ENCODE measurements at regions not wholly inside any gene's neighbourhood (a gene's known extent, or its start where the extent isn't known, plus 50 kb on each side); places are given as distances from the start of the nearest gene placed in this dataset.

GRCh38 chr6:134680433-134680832 is 269.5 kb downstream of the ALDH8A1 start:
- Histone ChIP-seq H2BK5ac (ENCODE audit: low read length) (no peak overlapping the region), H3K79me1 (ENCODE audit: low read depth, low read length) (no peaks in the 10 kb centered on the region), H4K91ac (ENCODE audit: low read depth, low read length, poor library complexity) (no peak overlapping the region), H3K4me3 (ENCODE audit: low read length in 2 of 2) (no peak overlapping the region), H2AFZ (ENCODE audit: low read length) (no peak overlapping the region), H2BK120ac (ENCODE audit: low read depth, low read length) (no peak overlapping the region), H2BK15ac (ENCODE audit: low read length) (no peak overlapping the region), H3K27me3 (ENCODE audit: control insufficient read depth in 3 of 3, insufficient read depth in 3 of 3, low read depth in 1 of 3, low read length in 3 of 3) (no peaks in the 10 kb centered on the region), H3K9ac (ENCODE audit: low read depth, low read length, poor library complexity) (no peak overlapping the region), H3K27ac (replicated peaks; ENCODE audit: low read length) (no peak overlapping the region), H3K4ac (ENCODE audit: low read length) (no peak overlapping the region), H3K4me1 (ENCODE audit: control insufficient read depth in 2 of 2, insufficient read depth in 1 of 2, low read depth in 1 of 2, low read length in 2 of 2) (peaks cover 0 to 2% of the 10 kb centered on the region in 2 donors), H2BK12ac (ENCODE audit: low read length) (no peak overlapping the region), H2AK5ac (ENCODE audit: low read depth, low read length) (no peak overlapping the region), H3K18ac (ENCODE audit: low read length) (no peak overlapping the region), H4K8ac (ENCODE audit: low read depth, low read length) (no peak overlapping the region), H3K23ac (ENCODE audit: low read depth, low read length, poor library complexity) (no peak overlapping the region), H3K4me2 (ENCODE audit: insufficient read depth, low read length, poor library complexity, severe bottlenecking) (no peak overlapping the region), H3K9me3 (replicated peaks in 1 of 2; ENCODE audit: control insufficient read depth in 2 of 2, insufficient read depth in 1 of 2, low read depth in 1 of 2, low read length in 2 of 2) (no peaks in the 10 kb centered on the region), H3K36me3 (replicated peaks in 1 of 2; ENCODE audit: control insufficient read depth in 2 of 2, insufficient read depth in 2 of 2, low read length in 2 of 2) (no peaks in the 10 kb centered on the region), H3K14ac (ENCODE audit: low read length) (no peak overlapping the region)
- no peak for DNase-seq (ENCODE audit: low spot score)
- WGBS, 2 donors (ENCODE audit: extremely low coverage in 2 of 2, insufficient read length in 2 of 2, insufficient replicate concordance in 1 of 2), result no CpG with 5 or more reads among the region's 1 CpG

DNA sequence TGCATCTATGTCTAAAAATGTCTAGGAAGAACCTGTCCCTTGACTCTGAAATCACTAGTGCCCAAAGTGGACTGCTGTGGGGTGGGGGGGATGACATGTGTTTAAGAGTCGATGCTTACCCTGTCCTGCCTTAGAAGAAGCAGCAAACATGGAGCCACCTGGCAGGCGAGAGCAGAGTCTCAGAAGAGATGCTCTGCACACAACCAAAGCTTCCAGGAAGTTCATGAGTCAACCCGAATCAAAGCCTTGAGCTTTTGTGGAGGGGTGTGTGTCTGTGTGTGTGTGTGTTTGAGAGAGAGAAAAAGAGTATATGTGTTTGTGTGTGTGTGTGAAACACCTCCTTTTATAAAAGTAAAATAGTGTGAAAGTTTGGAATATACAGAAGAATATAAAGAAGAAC is 269.9 kb downstream of the ALDH8A1 start:
- no peak overlapping the region for H3K4ac ChIP-seq (ENCODE audit: low read length)
- no peak overlapping the region for H2BK5ac ChIP-seq (ENCODE audit: low read length)
- H2BK12ac ChIP-seq (ENCODE audit: low read length), result no peak overlapping the region
- no peaks in the 10 kb centered on the region for H3K27me3 ChIP-seq (ENCODE audit: control insufficient read depth in 3 of 3, insufficient read depth in 3 of 3, low read depth in 1 of 3, low read length in 3 of 3)
- H2AFZ ChIP-seq (ENCODE audit: low read length), result no peak overlapping the region
- H3K4me3 ChIP-seq (ENCODE audit: low read length in 2 of 2), result no peak overlapping the region
- no peaks in the 10 kb centered on the region for H3K9me3 ChIP-seq (replicated peaks in 1 of 2; ENCODE audit: control insufficient read depth in 2 of 2, insufficient read depth in 1 of 2, low read depth in 1 of 2, low read length in 2 of 2)
- H4K91ac ChIP-seq (ENCODE audit: low read depth, low read length, poor library complexity), result no peak overlapping the region
- H3K36me3 ChIP-seq (replicated peaks in 1 of 2; ENCODE audit: control insufficient read depth in 2 of 2, insufficient read depth in 2 of 2, low read length in 2 of 2), result no peaks in the 10 kb centered on the region
- no peak overlapping the region for H3K18ac ChIP-seq (ENCODE audit: low read length)
- H2BK120ac ChIP-seq (ENCODE audit: low read depth, low read length), result no peak overlapping the region
- no peak overlapping the region for H3K14ac ChIP-seq (ENCODE audit: low read length)
- H2AK5ac ChIP-seq (ENCODE audit: low read depth, low read length), result no peak overlapping the region
- WGBS, 2 donors (ENCODE audit: extremely low coverage in 2 of 2, insufficient read length in 2 of 2, insufficient replicate concordance in 1 of 2), result no CpG with 5 or more reads among the region's 3 CpGs
- no peak overlapping the region for H4K8ac ChIP-seq (ENCODE audit: low read depth, low read length)
- no peaks in the 10 kb centered on the region for H3K79me1 ChIP-seq (ENCODE audit: low read depth, low read length)
- H3K4me2 ChIP-seq (ENCODE audit: insufficient read depth, low read length, poor library complexity, severe bottlenecking), result no peak overlapping the region
- no peak overlapping the region for H2BK15ac ChIP-seq (ENCODE audit: low read length)
- no peak overlapping the region for H3K27ac ChIP-seq (replicated peaks; ENCODE audit: low read length)
- no peak overlapping the region for H3K9ac ChIP-seq (ENCODE audit: low read depth, low read length, poor library complexity)
- H3K23ac ChIP-seq (ENCODE audit: low read depth, low read length, poor library complexity), result no peak overlapping the region
- no peak for DNase-seq (ENCODE audit: low spot score)
- peaks cover 0 to 4% of the 10 kb centered on the region in 2 donors for H3K4me1 ChIP-seq (ENCODE audit: control insufficient read depth in 2 of 2, insufficient read depth in 1 of 2, low read depth in 1 of 2, low read length in 2 of 2)

DNA sequence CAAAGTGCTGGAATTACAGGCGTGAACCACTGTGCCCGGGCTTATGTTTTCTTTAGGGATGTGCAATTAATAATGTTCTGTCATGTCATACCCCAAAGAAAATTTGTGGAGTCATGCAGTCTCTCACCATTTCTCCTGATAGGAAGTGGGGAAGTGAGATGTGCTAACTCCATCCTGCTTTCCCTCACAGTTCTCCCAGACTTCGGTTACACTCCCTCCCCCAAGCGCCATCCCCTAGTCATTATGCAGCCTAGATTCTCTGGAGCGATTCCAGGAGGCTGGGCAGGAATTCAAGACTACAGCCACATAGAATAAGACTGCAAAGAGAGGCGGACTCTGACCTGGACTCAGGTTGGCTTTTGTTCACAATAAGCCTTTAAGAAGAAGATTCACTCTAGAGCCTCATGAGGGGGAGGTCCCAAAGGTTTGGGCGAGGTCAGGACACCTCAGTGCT is 271.4 kb downstream of the ALDH8A1 start:
- no peak overlapping the region for H4K8ac ChIP-seq (ENCODE audit: low read depth, low read length)

GRCh38 chr6:134676307-134677281 is 273.3 kb downstream of the ALDH8A1 start:
- WGBS, 2 donors (ENCODE audit: extremely low coverage in 2 of 2, insufficient read length in 2 of 2, insufficient replicate concordance in 1 of 2), result no CpG with 5 or more reads among the region's 6 CpGs
- no peak overlapping the region for H3K4me3 ChIP-seq (ENCODE audit: low read length in 2 of 2)
- no peak overlapping the region for H3K4me2 ChIP-seq (ENCODE audit: insufficient read depth, low read length, poor library complexity, severe bottlenecking)
- H2BK12ac ChIP-seq (ENCODE audit: low read length), result no peak overlapping the region
- no peak overlapping the region for H3K23ac ChIP-seq (ENCODE audit: low read depth, low read length, poor library complexity)
- H4K8ac ChIP-seq (ENCODE audit: low read depth, low read length), result no peak overlapping the region
- no peak overlapping the region for H3K4ac ChIP-seq (ENCODE audit: low read length)
- H3K14ac ChIP-seq (ENCODE audit: low read length), result no peak overlapping the region
- DNase-seq (ENCODE audit: low spot score), result no peak
- peaks cover 0 to 4% of the 10 kb centered on the region in 2 donors for H3K4me1 ChIP-seq (ENCODE audit: control insufficient read depth in 2 of 2, insufficient read depth in 1 of 2, low read depth in 1 of 2, low read length in 2 of 2)
- H2BK120ac ChIP-seq (ENCODE audit: low read depth, low read length), result no peak overlapping the region
- H2BK15ac ChIP-seq (ENCODE audit: low read length), result no peak overlapping the region
- H2AK5ac ChIP-seq (ENCODE audit: low read depth, low read length), result no peak overlapping the region
- H3K9ac ChIP-seq (ENCODE audit: low read depth, low read length, poor library complexity), result no peak overlapping the region
- H3K36me3 ChIP-seq (replicated peaks in 1 of 2; ENCODE audit: control insufficient read depth in 2 of 2, insufficient read depth in 2 of 2, low read length in 2 of 2), result no peaks in the 10 kb centered on the region
- no peak overlapping the region for H3K18ac ChIP-seq (ENCODE audit: low read length)
- no peak overlapping the region for H3K27ac ChIP-seq (replicated peaks; ENCODE audit: low read length)
- H4K91ac ChIP-seq (ENCODE audit: low read depth, low read length, poor library complexity), result no peak overlapping the region
- no peaks in the 10 kb centered on the region for H3K9me3 ChIP-seq (replicated peaks in 1 of 2; ENCODE audit: control insufficient read depth in 2 of 2, insufficient read depth in 1 of 2, low read depth in 1 of 2, low read length in 2 of 2)
- no peaks in the 10 kb centered on the region for H3K79me1 ChIP-seq (ENCODE audit: low read depth, low read length)
- H3K27me3 ChIP-seq (ENCODE audit: control insufficient read depth in 3 of 3, insufficient read depth in 3 of 3, low read depth in 1 of 3, low read length in 3 of 3), result no peaks in the 10 kb centered on the region
- H2AFZ ChIP-seq (ENCODE audit: low read length), result no peak overlapping the region
- H2BK5ac ChIP-seq (ENCODE audit: low read length), result no peak overlapping the region

More for the DNA sequence above, 271.4 kb downstream of the ALDH8A1 start:
- H2AFZ ChIP-seq (ENCODE audit: low read length), result no peak overlapping the region
- no peaks in the 10 kb centered on the region for H3K9me3 ChIP-seq (replicated peaks in 1 of 2; ENCODE audit: control insufficient read depth in 2 of 2, insufficient read depth in 1 of 2, low read depth in 1 of 2, low read length in 2 of 2)
- H3K36me3 ChIP-seq (replicated peaks in 1 of 2; ENCODE audit: control insufficient read depth in 2 of 2, insufficient read depth in 2 of 2, low read length in 2 of 2), result no peaks in the 10 kb centered on the region
- no peak overlapping the region for H2BK5ac ChIP-seq (ENCODE audit: low read length)
- no peaks in the 10 kb centered on the region for H3K79me1 ChIP-seq (ENCODE audit: low read depth, low read length)
- H2BK120ac ChIP-seq (ENCODE audit: low read depth, low read length), result no peak overlapping the region
- no peak overlapping the region for H2BK15ac ChIP-seq (ENCODE audit: low read length)
- no peak for DNase-seq (ENCODE audit: low spot score)
- no CpG with 5 or more reads among the region's 7 CpGs for WGBS, 2 donors (ENCODE audit: extremely low coverage in 2 of 2, insufficient read length in 2 of 2, insufficient replicate concordance in 1 of 2)
- no peak overlapping the region for H2AK5ac ChIP-seq (ENCODE audit: low read depth, low read length)
- no peak overlapping the region for H3K23ac ChIP-seq (ENCODE audit: low read depth, low read length, poor library complexity)
- no peak overlapping the region for H2BK12ac ChIP-seq (ENCODE audit: low read length)
- no peak overlapping the region for H4K91ac ChIP-seq (ENCODE audit: low read depth, low read length, poor library complexity)
- no peak overlapping the region for H3K4me3 ChIP-seq (ENCODE audit: low read length in 2 of 2)
- H3K27me3 ChIP-seq (ENCODE audit: control insufficient read depth in 3 of 3, insufficient read depth in 3 of 3, low read depth in 1 of 3, low read length in 3 of 3), result no peaks in the 10 kb centered on the region
- peaks cover 0 to 4% of the 10 kb centered on the region in 2 donors for H3K4me1 ChIP-seq (ENCODE audit: control insufficient read depth in 2 of 2, insufficient read depth in 1 of 2, low read depth in 1 of 2, low read length in 2 of 2)
- no peak overlapping the region for H3K18ac ChIP-seq (ENCODE audit: low read length)
- H3K4me2 ChIP-seq (ENCODE audit: insufficient read depth, low read length, poor library complexity, severe bottlenecking), result no peak overlapping the region
- H3K14ac ChIP-seq (ENCODE audit: low read length), result no peak overlapping the region
- H3K9ac ChIP-seq (ENCODE audit: low read depth, low read length, poor library complexity), result no peak overlapping the region
- H3K27ac ChIP-seq (replicated peaks; ENCODE audit: low read length), result no peak overlapping the region
- H3K4ac ChIP-seq (ENCODE audit: low read length), result no peak overlapping the region

Measured in neuronal stem cell (in vitro differentiated cells).